SK-N-SH treated with all-trans-retinoic acid at 6 μM for 48 hours (cell line): ENCODE measurements at regions not wholly inside any gene's neighbourhood (a gene's known extent, or its start where the extent isn't known, plus 50 kb on each side); places are given as distances from the start of the nearest gene placed in this dataset.

Source experiments
- ARNTL ChIP-seq: fragments of 450-650 bp; formaldehyde crosslinking; IDR thresholded peaks from 2 replicates; pipeline ENCODE4 v1.5.0; 2020; ENCODE audit warnings: low read depth, mild to moderate bottlenecking, moderate library complexity, borderline replicate concordance
- CREB5 ChIP-seq: fragments of 250-450 bp; sonication (Bioruptor Pico); IDR thresholded peaks from 2 replicates; pipeline ENCODE4 v1.5.1; 2020; ENCODE audit warnings: low read depth, mild to moderate bottlenecking, moderate library complexity
- CSRNP3 ChIP-seq: fragments of 250-450 bp; sonication (Bioruptor Pico); IDR thresholded peaks from 2 replicates; pipeline ENCODE4 v1.5.1; 2021; ENCODE audit warnings: mild to moderate bottlenecking, moderate library complexity
- GLIS3 ChIP-seq: fragments of 250-450 bp; sonication (Bioruptor Pico); IDR thresholded peaks from 2 replicates; pipeline ENCODE4 v1.5.0; 2020; ENCODE audit warnings: mild to moderate bottlenecking, moderate library complexity
- PATZ1 ChIP-seq: fragments of 250-450 bp; sonication (Bioruptor Pico); IDR thresholded peaks from 2 replicates; pipeline ENCODE4 v1.8.0; 2020; ENCODE audit warnings: mild to moderate bottlenecking, moderate library complexity, borderline replicate concordance
- SNAI2 ChIP-seq: fragments of 250-450 bp; sonication (Bioruptor Pico); IDR thresholded peaks from 2 replicates; pipeline ENCODE4 v1.5.0; 2020; ENCODE audit warnings: mild to moderate bottlenecking, moderate library complexity
- TSHZ2 ChIP-seq: fragments of 250-450 bp; sonication (Bioruptor Pico); IDR thresholded peaks from 2 replicates; pipeline ENCODE4 v1.5.0; 2020; ENCODE audit warnings: mild to moderate bottlenecking, moderate library complexity
- ZC3H10 ChIP-seq: fragments of 250-450 bp; sonication (Bioruptor Pico); IDR thresholded peaks from 2 replicates; pipeline ENCODE4 v1.5.1; 2021; ENCODE audit warnings: mild to moderate bottlenecking, moderate library complexity
- ZFP3 ChIP-seq: fragments of 250-450 bp; sonication (Bioruptor Pico); IDR thresholded peaks from 2 replicates; pipeline ENCODE4 v1.5.0; 2020; ENCODE audit warnings: mild to moderate bottlenecking, moderate library complexity
- ZFP30 ChIP-seq: fragments of 450-650 bp; formaldehyde crosslinking; IDR thresholded peaks from 2 replicates; pipeline ENCODE4 v1.5.0; 2022; ENCODE audit warnings: mild to moderate bottlenecking, moderate library complexity

GRCh38 chr21:38175306-38175705, 81.5 kb upstream of the KCNJ15 start:
- no peak for TF ChIP-seq ZC3H10 (CRISPR knock-in tag)
- TF ChIP-seq CREB5 (CRISPR knock-in tag) = no peak
- no peak for TF ChIP-seq CSRNP3 (CRISPR knock-in tag)
- TF ChIP-seq ARNTL (CRISPR knock-in tag) = no peak
- no peak for TF ChIP-seq PATZ1 (CRISPR knock-in tag)
- TF ChIP-seq ZFP3 (CRISPR knock-in tag) = no peak
- no peak for TF ChIP-seq TSHZ2 (CRISPR knock-in tag)
- TF ChIP-seq ZFP30 (CRISPR knock-in tag) = no peak
- no peak for TF ChIP-seq GLIS3 (CRISPR knock-in tag)
- no peak for TF ChIP-seq SNAI2 (CRISPR knock-in tag)
